Neural cell (in vitro differentiated cells): ENCODE measurements at regions not wholly inside any gene's neighbourhood (a gene's known extent, or its start where the extent isn't known, plus 50 kb on each side); places are given as distances from the start of the nearest gene placed in this dataset.

Source experiments
- H2AFZ ChIP-seq: fragments of 200-600, 300-800 bp; sonication (generic), shearing (Covaris generic); 2 replicates; pipeline ENCODE4 v1.6.0; 2014; ENCODE audit warnings: low read depth, mild to moderate bottlenecking, antibody characterized with exemption, low read length, moderate library complexity
- H3F3A ChIP-seq: fragments of 200-600 bp; shearing (Covaris generic); 2 replicates; pipeline ENCODE4 v1.6.1; 2016; ENCODE audit warnings: mild to moderate bottlenecking, moderate library complexity, mixed read lengths, antibody characterized with exemption, low read length; ENCODE audit not compliant: insufficient read depth, poor library complexity, severe bottlenecking
- H3K27ac ChIP-seq: fragments of 200-600, 300-800 bp; sonication (generic), shearing (Covaris generic); 2 replicates; pipeline ENCODE4 v1.5.1; 2014; ENCODE audit warnings: mild to moderate bottlenecking, low read length, moderate library complexity
- H3K27me3 ChIP-seq: fragments of 300-800, 200-600 bp; sonication (generic), shearing (Covaris generic); 2 replicates; pipeline ENCODE4 v1.6.0; 2014; ENCODE audit warnings: mild to moderate bottlenecking, low read depth, low read length, moderate library complexity; ENCODE audit not compliant: insufficient read depth
- H3K36me3 ChIP-seq: fragments of 300-800, 200-600 bp; sonication (generic), shearing (Covaris generic); 2 replicates; pipeline ENCODE4 v1.5.1; 2014; ENCODE audit warnings: mild to moderate bottlenecking, antibody characterized with exemption, low read length, moderate library complexity; ENCODE audit not compliant: insufficient read depth
- H3K4me2 ChIP-seq: fragments of 300-800, 200-600 bp; sonication (generic), shearing (Covaris generic); 2 replicates; pipeline ENCODE4 v1.6.0; 2014; ENCODE audit warnings: mild to moderate bottlenecking, low read length
- H3K4me3 ChIP-seq: fragments of 300-800, 200-600 bp; sonication (generic), shearing (Covaris generic); 2 replicates; pipeline ENCODE4 v1.5.1; 2014; ENCODE audit warnings: mild to moderate bottlenecking, low read length, moderate library complexity
- H3K79me2 ChIP-seq: fragments of 200-600 bp; shearing (Covaris generic); replicated peaks from 2 replicates; pipeline ENCODE4 v1.6.0; 2014; ENCODE audit warnings: mild to moderate bottlenecking, low read length, moderate library complexity; ENCODE audit not compliant: insufficient read depth
- H3K9ac ChIP-seq: fragments of 300-800, 200-600 bp; sonication (generic), shearing (Covaris generic); 2 replicates; pipeline ENCODE4 v1.6.1; 2016; ENCODE audit warnings: mild to moderate bottlenecking, low read length, mixed read lengths
- H3K9me2 ChIP-seq: fragments of 200-600 bp; shearing (Covaris generic); 2 replicates; pipeline ENCODE4 v1.6.1; 2016; ENCODE audit warnings: mild to moderate bottlenecking, low read length, mixed read lengths; ENCODE audit not compliant: insufficient read depth
- H3K9me3 ChIP-seq: fragments of 200-600, 300-800 bp; sonication (generic), shearing (Covaris generic); 2 replicates; pipeline ENCODE4 v1.6.1; 2016; ENCODE audit warnings: mild to moderate bottlenecking, mixed run types, low read length, moderate library complexity, mixed read lengths
- H4K20me1 ChIP-seq: fragments of 200-600 bp; shearing (Covaris generic); 2 replicates; pipeline ENCODE4 v1.6.1; 2016; ENCODE audit warnings: mild to moderate bottlenecking, mixed run types; ENCODE audit not compliant: insufficient read depth
- CTCF ChIP-seq: fragments of 450-650 bp; IDR thresholded peaks from 2 replicates; pipeline ENCODE4 v1.5.1; 2014; ENCODE audit warnings: antibody characterized with exemption, mild to moderate bottlenecking, moderate library complexity; ENCODE audit not compliant: poor library complexity, severe bottlenecking
- EP300 ChIP-seq: fragments of 450-650 bp; conservative IDR thresholded peaks from 2 replicates; pipeline ENCODE4 v1.6.1; 2014; ENCODE audit warnings: antibody characterized with exemption, mild to moderate bottlenecking, moderate library complexity; ENCODE audit not compliant: poor library complexity, severe bottlenecking
- EZH2 ChIP-seq: fragments of 200-600, 300-800 bp; shearing (Covaris generic), sonication (generic); IDR thresholded peaks from 2 replicates; pipeline ENCODE4 v1.6.1; 2014; ENCODE audit warnings: antibody characterized with exemption, low read length, borderline replicate concordance, mild to moderate bottlenecking; ENCODE audit not compliant: insufficient read depth, poor library complexity, severe bottlenecking
- MXI1 ChIP-seq: fragments of 450-650 bp; conservative IDR thresholded peaks from 2 replicates; pipeline ENCODE4 v1.6.1; 2014; ENCODE audit warnings: antibody characterized with exemption, mild to moderate bottlenecking; ENCODE audit not compliant: poor library complexity, severe bottlenecking
- POLR2AphosphoS5 ChIP-seq: IDR thresholded peaks from 2 replicates; pipeline ENCODE4 v1.6.1; 2012
- RAD21 ChIP-seq: fragments of 450-650 bp; conservative IDR thresholded peaks from 2 replicates; pipeline ENCODE4 v1.6.1; 2014; ENCODE audit warnings: antibody characterized with exemption, mild to moderate bottlenecking, moderate library complexity
- SMC3 ChIP-seq: fragments of 450-650 bp; conservative IDR thresholded peaks from 2 replicates; pipeline ENCODE4 v1.6.1; 2014; ENCODE audit warnings: antibody characterized with exemption, mild to moderate bottlenecking, moderate library complexity; ENCODE audit not compliant: poor library complexity
- TAF1 ChIP-seq: IDR thresholded peaks from 2 replicates; pipeline ENCODE4 v1.6.1; 2012; ENCODE audit warnings: low read depth
- TF ChIP-seq, protein P1 (sequence below): IDR thresholded peaks from 2 replicates; pipeline ENCODE4 v1.6.1; 2012; ENCODE audit warnings: borderline replicate concordance

DNA sequence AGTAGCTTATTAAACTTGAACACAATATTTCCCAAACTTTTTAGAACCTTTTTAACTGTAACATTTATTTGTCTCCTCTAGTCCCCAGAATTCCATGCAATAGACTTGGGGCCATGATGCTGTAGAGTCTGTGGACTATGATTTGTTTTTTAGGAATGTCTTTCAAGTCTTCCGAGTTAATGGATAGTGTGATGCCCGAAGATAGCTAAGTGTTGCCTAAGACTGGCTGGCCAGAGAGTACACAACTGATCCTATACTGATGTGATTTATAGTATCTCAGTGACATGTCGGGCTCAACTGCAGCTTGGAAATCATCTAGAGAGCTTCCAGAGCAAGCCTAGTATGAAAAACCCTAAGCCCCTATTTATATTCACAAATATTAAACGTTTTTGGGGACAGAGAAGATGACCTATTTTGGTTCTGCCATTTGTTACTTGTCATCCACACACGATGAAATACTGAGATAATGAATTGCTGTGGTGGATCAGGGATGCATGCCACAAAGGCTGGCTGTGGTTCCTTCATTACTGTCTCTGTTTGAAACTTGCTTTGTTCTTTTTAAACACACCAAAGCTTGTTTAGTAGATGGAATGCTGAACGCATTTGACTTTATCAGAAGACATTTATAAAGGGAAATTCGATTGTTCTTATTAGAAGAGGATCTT lies 507.4 kb downstream of the TAFA4 start:
- Histone ChIP-seq H3F3A (no peaks in the 10 kb centered on the region), H3K27me3 (no peaks in the 10 kb centered on the region), H3K4me2 (no peak overlapping the region), H2AFZ (no peak overlapping the region), H3K9ac (no peak overlapping the region), H3K9me3 (no peaks in the 10 kb centered on the region), H3K9me2 (no peaks in the 10 kb centered on the region), H3K4me3 (no peak overlapping the region), H4K20me1 (no peaks in the 10 kb centered on the region), H3K79me2 (no peaks in the 10 kb centered on the region), H3K36me3 (no peaks in the 10 kb centered on the region), H3K27ac (no peak overlapping the region)
- TF ChIP-seq EZH2 (no peak), POLR2AphosphoS5 (no peak), MXI1 (no peak), SMC3 (no peak), EP300 (no peak), TAF1 (no peak), CTCF (no peak), RAD21 (no peak)
- TF ChIP-seq, protein P1, sequence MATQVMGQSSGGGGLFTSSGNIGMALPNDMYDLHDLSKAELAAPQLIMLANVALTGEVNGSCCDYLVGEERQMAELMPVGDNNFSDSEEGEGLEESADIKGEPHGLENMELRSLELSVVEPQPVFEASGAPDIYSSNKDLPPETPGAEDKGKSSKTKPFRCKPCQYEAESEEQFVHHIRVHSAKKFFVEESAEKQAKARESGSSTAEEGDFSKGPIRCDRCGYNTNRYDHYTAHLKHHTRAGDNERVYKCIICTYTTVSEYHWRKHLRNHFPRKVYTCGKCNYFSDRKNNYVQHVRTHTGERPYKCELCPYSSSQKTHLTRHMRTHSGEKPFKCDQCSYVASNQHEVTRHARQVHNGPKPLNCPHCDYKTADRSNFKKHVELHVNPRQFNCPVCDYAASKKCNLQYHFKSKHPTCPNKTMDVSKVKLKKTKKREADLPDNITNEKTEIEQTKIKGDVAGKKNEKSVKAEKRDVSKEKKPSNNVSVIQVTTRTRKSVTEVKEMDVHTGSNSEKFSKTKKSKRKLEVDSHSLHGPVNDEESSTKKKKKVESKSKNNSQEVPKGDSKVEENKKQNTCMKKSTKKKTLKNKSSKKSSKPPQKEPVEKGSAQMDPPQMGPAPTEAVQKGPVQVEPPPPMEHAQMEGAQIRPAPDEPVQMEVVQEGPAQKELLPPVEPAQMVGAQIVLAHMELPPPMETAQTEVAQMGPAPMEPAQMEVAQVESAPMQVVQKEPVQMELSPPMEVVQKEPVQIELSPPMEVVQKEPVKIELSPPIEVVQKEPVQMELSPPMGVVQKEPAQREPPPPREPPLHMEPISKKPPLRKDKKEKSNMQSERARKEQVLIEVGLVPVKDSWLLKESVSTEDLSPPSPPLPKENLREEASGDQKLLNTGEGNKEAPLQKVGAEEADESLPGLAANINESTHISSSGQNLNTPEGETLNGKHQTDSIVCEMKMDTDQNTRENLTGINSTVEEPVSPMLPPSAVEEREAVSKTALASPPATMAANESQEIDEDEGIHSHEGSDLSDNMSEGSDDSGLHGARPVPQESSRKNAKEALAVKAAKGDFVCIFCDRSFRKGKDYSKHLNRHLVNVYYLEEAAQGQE: no peak

GRCh38 chr3:68408626-68409025 lies 523.7 kb downstream of the TAFA4 start:
- Histone ChIP-seq H3K9ac (no peak overlapping the region), H3K36me3 (no peaks in the 10 kb centered on the region), H3K4me3 (no peak overlapping the region), H3F3A (no peaks in the 10 kb centered on the region), H4K20me1 (no peaks in the 10 kb centered on the region), H2AFZ (no peak overlapping the region), H3K27me3 (no peaks in the 10 kb centered on the region), H3K27ac (no peak overlapping the region), H3K9me3 (no peaks in the 10 kb centered on the region), H3K9me2 (no peaks in the 10 kb centered on the region), H3K79me2 (no peaks in the 10 kb centered on the region), H3K4me2 (no peak overlapping the region)
- TF ChIP-seq, protein P1: no peak
- no peak for TF ChIP-seq EZH2
- no peak for TF ChIP-seq TAF1
- TF ChIP-seq MXI1: no peak
- TF ChIP-seq RAD21: no peak
- TF ChIP-seq EP300: no peak
- no peak for TF ChIP-seq CTCF
